H9 (cell line): ENCODE measurements at regions not wholly inside any gene's neighbourhood (a gene's known extent, or its start where the extent isn't known, plus 50 kb on each side); places are given as distances from the start of the nearest gene placed in this dataset.

Source experiments
- DNase-seq: peaks from one replicate; pipeline ENCODE4 v3.0.0-alpha.2; 2017
- H2AFZ ChIP-seq: one replicate; pipeline ENCODE4 v1.6.1; 2013; ENCODE audit warnings: mild to moderate bottlenecking, low read length, control low read depth, moderate library complexity
- H2AK5ac ChIP-seq: 2 replicates; pipeline ENCODE4 v1.6.1; 2013; ENCODE audit warnings: low read length, control low read depth, mixed read lengths; ENCODE audit not compliant: insufficient read length
- H2BK120ac ChIP-seq: one replicate; pipeline ENCODE4 v1.6.1; 2013; ENCODE audit warnings: low read depth, mild to moderate bottlenecking, low read length, control low read depth, inconsistent platforms; ENCODE audit not compliant: poor library complexity, severe bottlenecking
- H2BK12ac ChIP-seq: 2 replicates; pipeline ENCODE4 v1.6.1; 2013; ENCODE audit warnings: low read length, control low read depth, mixed read lengths, low read depth; ENCODE audit not compliant: insufficient read length
- H2BK15ac ChIP-seq: 2 replicates; pipeline ENCODE4 v1.6.1; 2013; ENCODE audit warnings: low read depth, low read length, control low read depth
- H2BK20ac ChIP-seq: one replicate; pipeline ENCODE4 v1.6.1; 2013; ENCODE audit warnings: low read depth, mild to moderate bottlenecking, low read length, control low read depth, inconsistent platforms; ENCODE audit not compliant: poor library complexity, severe bottlenecking
- H2BK5ac ChIP-seq: 2 replicates; pipeline ENCODE4 v1.6.1; 2013; ENCODE audit warnings: low read length, control low read depth, mixed read lengths; ENCODE audit not compliant: insufficient read length
- H3K14ac ChIP-seq: 2 replicates; pipeline ENCODE4 v1.6.1; 2013; ENCODE audit warnings: low read length, control low read depth; ENCODE audit not compliant: insufficient read depth
- H3K18ac ChIP-seq: 2 replicates; pipeline ENCODE4 v1.6.1; 2013; ENCODE audit warnings: low read depth, mild to moderate bottlenecking, mixed read lengths, low read length, control low read depth; ENCODE audit not compliant: insufficient read length
- H3K23ac ChIP-seq: 2 replicates; pipeline ENCODE4 v1.6.1; 2013; ENCODE audit warnings: low read length, control low read depth, mixed read lengths, low read depth; ENCODE audit not compliant: insufficient read length
- H3K23me2 ChIP-seq: 2 replicates; pipeline ENCODE4 v1.6.1; 2013; ENCODE audit warnings: low read depth, mild to moderate bottlenecking, mixed read lengths, low read length, control low read depth; ENCODE audit not compliant: insufficient read length, poor library complexity, severe bottlenecking
- H3K27ac ChIP-seq: 2 replicates; pipeline ENCODE4 v1.5.1; 2013; ENCODE audit warnings: low read length, control low read depth, mixed read lengths, low read depth; ENCODE audit not compliant: insufficient read length
- H3K27me3 ChIP-seq: 2 replicates; pipeline ENCODE4 v1.6.1; 2013; ENCODE audit warnings: low read length, control low read depth, inconsistent platforms; ENCODE audit not compliant: insufficient read depth
- H3K4ac ChIP-seq: 2 replicates; pipeline ENCODE4 v1.6.1; 2013; ENCODE audit warnings: low read depth, mild to moderate bottlenecking, control low read depth, inconsistent platforms, low read length, moderate library complexity
- H3K4me1 ChIP-seq: 2 replicates; pipeline ENCODE4 v1.6.1; 2013; ENCODE audit warnings: low read length, control low read depth, inconsistent platforms; ENCODE audit not compliant: insufficient read depth
- H3K4me2 ChIP-seq: 2 replicates; pipeline ENCODE4 v1.6.1; 2013; ENCODE audit warnings: low read length, control low read depth, mixed read lengths; ENCODE audit not compliant: insufficient read length, insufficient read depth
- H3K56ac ChIP-seq: 2 replicates; pipeline ENCODE4 v1.6.1; 2013; ENCODE audit warnings: low read depth, mild to moderate bottlenecking, mixed read lengths, low read length, control low read depth; ENCODE audit not compliant: insufficient read length
- H3K79me1 ChIP-seq: 2 replicates; pipeline ENCODE4 v1.6.1; 2013; ENCODE audit warnings: low read depth, mild to moderate bottlenecking, moderate library complexity, low read length, control low read depth, inconsistent platforms; ENCODE audit not compliant: insufficient read depth, poor library complexity, severe bottlenecking
- H3K79me2 ChIP-seq: 2 replicates; pipeline ENCODE4 v1.6.1; 2013; ENCODE audit warnings: low read length, control low read depth, inconsistent platforms; ENCODE audit not compliant: insufficient read depth
- H3K9ac ChIP-seq: 2 replicates; pipeline ENCODE4 v1.6.1; 2013; ENCODE audit warnings: low read length, control low read depth, mixed read lengths; ENCODE audit not compliant: insufficient read length; ENCODE audit errors: extremely low read depth
- H3K9me3 ChIP-seq: one replicate; pipeline ENCODE4 v1.6.1; 2013; ENCODE audit warnings: low read depth, low read length, inconsistent platforms; ENCODE audit not compliant: control insufficient read depth
- H3T11ph ChIP-seq: one replicate; pipeline ENCODE4 v1.6.1; 2013; ENCODE audit warnings: mild to moderate bottlenecking, low read length, control low read depth, inconsistent platforms
- H4K20me1 ChIP-seq: one replicate; pipeline ENCODE4 v1.6.1; 2013; ENCODE audit not compliant: control insufficient read depth, insufficient read length, insufficient read depth
- H4K5ac ChIP-seq: 2 replicates; pipeline ENCODE4 v1.6.1; 2013; ENCODE audit warnings: low read depth, mild to moderate bottlenecking, mixed read lengths, low read length, control low read depth; ENCODE audit not compliant: insufficient read length
- H4K8ac ChIP-seq: replicated peaks from 2 replicates; pipeline ENCODE4 v1.6.1; 2013; ENCODE audit warnings: low read length, control low read depth, mixed read lengths, low read depth; ENCODE audit not compliant: insufficient read length
- H4K91ac ChIP-seq: 2 replicates; pipeline ENCODE4 v1.6.1; 2013; ENCODE audit warnings: low read depth, mild to moderate bottlenecking, moderate library complexity, mixed read lengths, low read length, control low read depth; ENCODE audit not compliant: insufficient read length
- H3K27ac Mint-ChIP-seq, 3 experiments: 2 replicates in 2 of 3; 3 replicates in 1 of 3; pipeline ENCODE4 v1.8.0; 2020 to 2021; ENCODE audit warnings: mixed read lengths in 3 of 3, mild to moderate bottlenecking in 1 of 3, moderate library complexity in 1 of 3
- H3K27me3 Mint-ChIP-seq: 2 replicates; pipeline ENCODE4 v1.8.0; 2021; ENCODE audit warnings: low read depth, mild to moderate bottlenecking, moderate library complexity, mixed read lengths
- H3K36me3 Mint-ChIP-seq, 3 experiments: 2 replicates in 2 of 3; 3 replicates in 1 of 3; pipeline ENCODE4 v1.8.0; 2020 to 2021; ENCODE audit warnings: low read depth in 3 of 3, mixed read lengths in 3 of 3; ENCODE audit not compliant: insufficient read depth in 1 of 3
- H3K4me1 Mint-ChIP-seq, 2 experiments: 2 replicates each; pipeline ENCODE4 v1.8.0; 2020; ENCODE audit warnings: mixed read lengths in 2 of 2
- H3K4me3 Mint-ChIP-seq, 2 experiments: 2 replicates in 1 of 2; 3 replicates in 1 of 2; pipeline ENCODE4 v1.8.0; 2020 to 2021; ENCODE audit warnings: mild to moderate bottlenecking in 2 of 2, mixed read lengths in 2 of 2, moderate library complexity in 1 of 2
- H3K9me3 Mint-ChIP-seq, 2 experiments: 2 replicates in 1 of 2; 3 replicates in 1 of 2; pipeline ENCODE4 v1.8.0; 2020; ENCODE audit warnings: mild to moderate bottlenecking in 2 of 2, mixed read lengths in 2 of 2, moderate library complexity in 1 of 2
- CTCF ChIP-seq: fragments of 200-600 bp; sonication (generic); conservative IDR thresholded peaks from 3 replicates; pipeline ENCODE4 v1.8.0; 2021; ENCODE audit warnings: antibody characterized with exemption, mild to moderate bottlenecking
- WGBS: extraction: QIAGEN DNeasy Blood & Tissue Kit; methylation state at CpG from one replicate; pipeline ENCODE4 v1.1.7; 2013; ENCODE audit warnings: missing lambda C conversion rate, low lambda C conversion rate, mixed read lengths; ENCODE audit not compliant: insufficient read length; ENCODE audit errors: extremely low coverage; 5-methylcytosine and 5-hydroxymethylcytosine counted together

GRCh38 chr18:22840606-22841144 is 92.5 kb upstream of the RBBP8 start:
- no peak overlapping the region for H2BK15ac ChIP-seq
- no peaks in the 10 kb centered on the region for H3K9me3 ChIP-seq
- H3K4ac ChIP-seq = no peak overlapping the region
- H2BK120ac ChIP-seq = no peak overlapping the region
- H3K18ac ChIP-seq = no peak overlapping the region
- no peak overlapping the region for H2AK5ac ChIP-seq
- H3K23me2 ChIP-seq = no peaks in the 10 kb centered on the region
- H3K56ac ChIP-seq = no peak overlapping the region
- peaks cover 0 to 2% of the 10 kb centered on the region in 2 experiments; a peak in 2 of 4 replicates for H3K4me1 Mint-ChIP-seq
- H3K9me3 Mint-ChIP-seq = no peaks in the 10 kb centered on the region; a peak in 1 of 5 replicates
- no peak for DNase-seq
- no peak for TF ChIP-seq CTCF
- H2BK20ac ChIP-seq = no peak overlapping the region
- no peak overlapping the region for H2BK12ac ChIP-seq
- H2AFZ ChIP-seq = no peak overlapping the region
- H3K4me1 ChIP-seq = no peaks in the 10 kb centered on the region; the same call in 1 of the 2 replicates
- H3K27me3 Mint-ChIP-seq = no peaks in the 10 kb centered on the region
- H2BK5ac ChIP-seq = no peak overlapping the region
- no peak overlapping the region for H3K9ac ChIP-seq
- no peak overlapping the region for H3K23ac ChIP-seq
- H4K5ac ChIP-seq = no peak overlapping the region
- no peak overlapping the region for H4K8ac ChIP-seq
- WGBS = no CpG with 5 or more reads among the region's 3 CpGs
- peak overlapping the region in 1 of 3 experiments; percentile 39; a peak in 1 of 7 replicates for H3K27ac Mint-ChIP-seq
- no peak overlapping the region for H4K91ac ChIP-seq
- no peaks in the 10 kb centered on the region for H4K20me1 ChIP-seq
- H3K79me2 ChIP-seq = no peaks in the 10 kb centered on the region
- no peaks in the 10 kb centered on the region; a peak in 1 of 7 replicates for H3K36me3 Mint-ChIP-seq
- H3K4me2 ChIP-seq = no peak overlapping the region
- no peak overlapping the region for H3T11ph ChIP-seq
- no peaks in the 10 kb centered on the region for H3K79me1 ChIP-seq
- no peak overlapping the region for H3K14ac ChIP-seq
- H3K27ac ChIP-seq = no peak overlapping the region
- no peaks in the 10 kb centered on the region for H3K27me3 ChIP-seq
- no peak overlapping the region for H3K4me3 Mint-ChIP-seq
